GM12878 (cell line): ENCODE measurements at regions not wholly inside any gene's neighbourhood (a gene's known extent, or its start where the extent isn't known, plus 50 kb on each side); places are given as distances from the start of the nearest gene placed in this dataset.

Experiments used
- CBFB ChIP-seq: IDR thresholded peaks from 2 replicates; pipeline ENCODE4 v1.6.1; 2016; ENCODE audit warnings: antibody characterized with exemption, low read depth
- CEBPB ChIP-seq, 2 experiments: fragments of 150-350 bp in 1 of 2; IDR thresholded peaks; 2 replicates each; pipeline ENCODE4 v1.6.1; 2012 to 2014; ENCODE audit warnings: low read depth in 2 of 2, low read length in 2 of 2, borderline replicate concordance in 1 of 2, inconsistent platforms in 1 of 2
- EP300 ChIP-seq, 2 experiments: fragments of 150-350 bp in 1 of 2; IDR thresholded peaks; 2 replicates each; pipeline ENCODE4 v1.6.1; 2011 to 2012; ENCODE audit warnings: low read depth in 2 of 2, low read length in 2 of 2, borderline replicate concordance in 1 of 2, improper control_type of control experiment in 1 of 2, inconsistent platforms in 1 of 2; ENCODE audit not compliant: control insufficient read depth in 1 of 2
- FOXM1 ChIP-seq: IDR thresholded peaks from 2 replicates; pipeline ENCODE4 v1.6.1; 2012; ENCODE audit warnings: low read depth, mild to moderate bottlenecking, inconsistent platforms, low read length, moderate library complexity
- KAT2A ChIP-seq: conservative IDR thresholded peaks from 2 replicates; pipeline ENCODE4 v1.6.1; 2011; ENCODE audit warnings: low read depth, low read length; ENCODE audit not compliant: control insufficient read depth
- LARP7 ChIP-seq: fragments of 450-650 bp; IDR thresholded peaks from 2 replicates; pipeline ENCODE4 v1.6.1; 2017; ENCODE audit warnings: mild to moderate bottlenecking
- RAD21 ChIP-seq: IDR thresholded peaks from 2 replicates; pipeline ENCODE4 v1.6.1; 2011; ENCODE audit warnings: mild to moderate bottlenecking, low read depth, low read length, moderate library complexity; ENCODE audit not compliant: insufficient read depth
- RCOR1 ChIP-seq: conservative IDR thresholded peaks from 2 replicates; pipeline ENCODE4 v1.6.1; 2012; ENCODE audit warnings: low read depth, low read length, improper control_type of control experiment
- WRNIP1 ChIP-seq: IDR thresholded peaks from 2 replicates; pipeline ENCODE4 v1.6.1; 2011; ENCODE audit warnings: low read depth, low read length, improper control_type of control experiment, borderline replicate concordance
- ZBED1 ChIP-seq: IDR thresholded peaks from 2 replicates; pipeline ENCODE4 v1.6.1; 2016; ENCODE audit warnings: borderline replicate concordance
- ZNF687 ChIP-seq: fragments of 450-650 bp; IDR thresholded peaks from 2 replicates; pipeline ENCODE4 v1.6.1; 2017; ENCODE audit warnings: mild to moderate bottlenecking, moderate library complexity
- TF ChIP-seq, protein P1 (sequence below): fragments of 450-650 bp; formaldehyde crosslinking; IDR thresholded peaks from 2 replicates; pipeline ENCODE4 v1.4.0; 2020; ENCODE audit warnings: mild to moderate bottlenecking, moderate library complexity

DNA sequence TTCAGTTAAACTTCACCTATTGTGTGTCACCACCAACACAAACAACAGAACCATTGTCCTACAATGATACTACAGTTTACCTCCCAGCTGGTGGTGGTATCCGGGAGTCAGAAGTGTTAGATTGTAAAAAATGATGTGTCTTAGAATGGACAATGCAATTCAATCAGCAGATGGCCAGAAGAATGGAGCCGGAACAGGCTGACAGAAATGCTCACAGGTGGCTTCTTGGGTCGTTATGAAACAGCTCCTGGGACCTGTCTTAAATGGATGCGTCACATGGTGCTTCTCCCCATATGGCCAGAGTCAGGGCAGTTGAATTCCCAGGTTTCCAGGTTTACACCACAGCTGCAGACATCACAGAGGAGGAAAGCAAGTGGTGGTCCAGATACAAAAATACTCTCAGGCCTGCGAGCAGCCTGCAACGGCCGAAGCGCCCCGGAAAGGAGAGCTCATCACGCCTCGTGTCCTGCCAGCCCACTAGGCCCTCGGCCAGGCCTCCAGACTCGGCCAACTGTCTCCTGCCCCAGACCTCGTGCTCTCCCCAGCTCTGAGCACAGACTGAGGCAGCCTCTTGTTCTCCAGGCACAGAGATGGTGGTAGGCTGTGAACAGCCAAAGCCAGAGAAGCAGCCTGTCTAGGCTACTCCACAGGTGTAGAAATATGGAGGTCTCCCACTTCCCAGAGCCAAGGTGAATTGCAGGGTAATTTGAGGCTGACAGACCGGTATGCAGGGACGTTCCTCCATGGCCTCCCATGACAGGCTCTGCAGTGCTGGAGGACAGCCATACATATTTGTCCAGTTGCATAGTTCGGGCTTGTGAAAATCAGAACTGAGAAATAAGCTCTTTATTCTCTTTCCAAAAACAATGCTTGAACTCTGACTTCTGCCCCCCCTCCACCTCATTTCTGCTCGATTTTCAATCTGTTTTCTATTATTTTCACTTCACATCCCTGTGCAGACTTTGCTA is 98.5 kb upstream of the SPATA31C2 start (continued):
- TF ChIP-seq ZNF687 (no peak), KAT2A (no peak), RAD21 (no peak), CBFB (no peak), EP300 (IDR thresholded peaks at IDR 0.05; ENCODE audit: borderline replicate concordance in 1 of 2, control insufficient read depth in 1 of 2, low read depth in 2 of 2, low read length in 2 of 2) (no peak), WRNIP1 (no peak), RCOR1 (no peak), CEBPB (IDR thresholded peaks at IDR 0.05; ENCODE audit: borderline replicate concordance in 1 of 2, low read depth in 2 of 2, low read length in 2 of 2) (no peak), FOXM1 (no peak), ZBED1 (no peak), LARP7 (no peak)
- TF ChIP-seq, protein P1, sequence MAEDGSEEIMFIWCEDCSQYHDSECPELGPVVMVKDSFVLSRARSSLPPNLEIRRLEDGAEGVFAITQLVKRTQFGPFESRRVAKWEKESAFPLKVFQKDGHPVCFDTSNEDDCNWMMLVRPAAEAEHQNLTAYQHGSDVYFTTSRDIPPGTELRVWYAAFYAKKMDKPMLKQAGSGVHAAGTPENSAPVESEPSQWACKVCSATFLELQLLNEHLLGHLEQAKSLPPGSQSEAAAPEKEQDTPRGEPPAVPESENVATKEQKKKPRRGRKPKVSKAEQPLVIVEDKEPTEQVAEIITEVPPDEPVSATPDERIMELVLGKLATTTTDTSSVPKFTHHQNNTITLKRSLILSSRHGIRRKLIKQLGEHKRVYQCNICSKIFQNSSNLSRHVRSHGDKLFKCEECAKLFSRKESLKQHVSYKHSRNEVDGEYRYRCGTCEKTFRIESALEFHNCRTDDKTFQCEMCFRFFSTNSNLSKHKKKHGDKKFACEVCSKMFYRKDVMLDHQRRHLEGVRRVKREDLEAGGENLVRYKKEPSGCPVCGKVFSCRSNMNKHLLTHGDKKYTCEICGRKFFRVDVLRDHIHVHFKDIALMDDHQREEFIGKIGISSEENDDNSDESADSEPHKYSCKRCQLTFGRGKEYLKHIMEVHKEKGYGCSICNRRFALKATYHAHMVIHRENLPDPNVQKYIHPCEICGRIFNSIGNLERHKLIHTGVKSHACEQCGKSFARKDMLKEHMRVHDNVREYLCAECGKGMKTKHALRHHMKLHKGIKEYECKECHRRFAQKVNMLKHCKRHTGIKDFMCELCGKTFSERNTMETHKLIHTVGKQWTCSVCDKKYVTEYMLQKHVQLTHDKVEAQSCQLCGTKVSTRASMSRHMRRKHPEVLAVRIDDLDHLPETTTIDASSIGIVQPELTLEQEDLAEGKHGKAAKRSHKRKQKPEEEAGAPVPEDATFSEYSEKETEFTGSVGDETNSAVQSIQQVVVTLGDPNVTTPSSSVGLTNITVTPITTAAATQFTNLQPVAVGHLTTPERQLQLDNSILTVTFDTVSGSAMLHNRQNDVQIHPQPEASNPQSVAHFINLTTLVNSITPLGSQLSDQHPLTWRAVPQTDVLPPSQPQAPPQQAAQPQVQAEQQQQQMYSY (CRISPR knock-in tag) = no peak
